Left ventricle myocardium inferior (tissue), 1 donor: ENCODE measurements at regions not wholly inside any gene's neighbourhood (a gene's known extent, or its start where the extent isn't known, plus 50 kb on each side); places are given as distances from the start of the nearest gene placed in this dataset.

Experiments
- DNase-seq: peaks from one replicate; pipeline ENCODE4 v3.0.0-alpha.2; 2020
- H3K27ac ChIP-seq: fragments of 200-600 bp; replicated peaks from 2 replicates; pipeline ENCODE4 v1.8.0; 2021
- H3K27me3 ChIP-seq: fragments of 200-600 bp; 2 replicates; pipeline ENCODE4 v1.8.0; 2021; ENCODE audit warnings: low read depth
- H3K36me3 ChIP-seq: fragments of 200-600 bp; 2 replicates; pipeline ENCODE4 v1.8.0; 2021
- H3K4me1 ChIP-seq: fragments of 200-600 bp; 2 replicates; pipeline ENCODE4 v1.8.0; 2021
- H3K4me3 ChIP-seq: fragments of 200-600 bp; 2 replicates; pipeline ENCODE4 v1.8.0; 2021; ENCODE audit warnings: mild to moderate bottlenecking, moderate library complexity
- H3K9me3 ChIP-seq: fragments of 200-600 bp; replicated peaks from 2 replicates; pipeline ENCODE4 v1.8.0; 2021
- intact Hi-C: fragments of 100-400 bp; cut with micrococcal nuclease; formaldehyde crosslinking; loops from one replicate; pipeline ENCODE4 v1.11.0; 2022
- TF ChIP-seq, protein P1 (sequence below): fragments of 200-600 bp; IDR thresholded peaks from 2 replicates; pipeline ENCODE4 v1.8.0; 2021; ENCODE audit warnings: antibody characterized with exemption, mild to moderate bottlenecking, borderline replicate concordance
- donor health status: DM: no; HTN: yes; CAD: no; lungs with severe emphysema.

- H3K36me3 ChIP-seq: no peaks in the 10 kb centered on the region
- peaks cover 13% of the 10 kb centered on the region for H3K4me1 ChIP-seq
- no peak for DNase-seq
- TF ChIP-seq, protein P1, sequence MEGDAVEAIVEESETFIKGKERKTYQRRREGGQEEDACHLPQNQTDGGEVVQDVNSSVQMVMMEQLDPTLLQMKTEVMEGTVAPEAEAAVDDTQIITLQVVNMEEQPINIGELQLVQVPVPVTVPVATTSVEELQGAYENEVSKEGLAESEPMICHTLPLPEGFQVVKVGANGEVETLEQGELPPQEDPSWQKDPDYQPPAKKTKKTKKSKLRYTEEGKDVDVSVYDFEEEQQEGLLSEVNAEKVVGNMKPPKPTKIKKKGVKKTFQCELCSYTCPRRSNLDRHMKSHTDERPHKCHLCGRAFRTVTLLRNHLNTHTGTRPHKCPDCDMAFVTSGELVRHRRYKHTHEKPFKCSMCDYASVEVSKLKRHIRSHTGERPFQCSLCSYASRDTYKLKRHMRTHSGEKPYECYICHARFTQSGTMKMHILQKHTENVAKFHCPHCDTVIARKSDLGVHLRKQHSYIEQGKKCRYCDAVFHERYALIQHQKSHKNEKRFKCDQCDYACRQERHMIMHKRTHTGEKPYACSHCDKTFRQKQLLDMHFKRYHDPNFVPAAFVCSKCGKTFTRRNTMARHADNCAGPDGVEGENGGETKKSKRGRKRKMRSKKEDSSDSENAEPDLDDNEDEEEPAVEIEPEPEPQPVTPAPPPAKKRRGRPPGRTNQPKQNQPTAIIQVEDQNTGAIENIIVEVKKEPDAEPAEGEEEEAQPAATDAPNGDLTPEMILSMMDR: no peak
- no peak overlapping the region for H3K27ac ChIP-seq
- H3K9me3 ChIP-seq: no peaks in the 10 kb centered on the region
- intact Hi-C loops: no loop called here
- H3K4me3 ChIP-seq: no peak overlapping the region
- H3K27me3 ChIP-seq: peaks cover 5% of the 10 kb centered on the region
These were observed 290.8 kb upstream of the PLXNA2 start for GRCh38 chr1:208534979-208535378.

DNA sequence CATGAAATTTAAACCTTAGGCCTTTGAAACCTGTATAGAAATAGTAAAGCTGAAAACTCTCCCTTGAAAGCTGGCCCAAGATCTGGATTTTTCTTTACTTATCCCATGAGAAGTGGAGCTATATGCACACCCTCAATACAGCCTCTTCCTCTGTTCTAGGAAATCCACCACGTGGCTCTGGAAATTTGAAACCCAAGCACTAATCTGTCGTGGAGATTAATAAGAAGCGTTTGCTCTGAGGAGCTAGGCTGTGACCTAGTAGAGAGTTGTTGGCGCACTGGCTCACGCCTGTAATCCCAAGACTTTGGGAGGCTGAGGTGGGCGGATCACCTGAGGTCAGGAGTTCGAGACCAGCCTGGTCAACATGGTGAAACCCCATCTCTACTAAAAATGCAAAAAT is 291.3 kb upstream of the PLXNA2 start:
- intact Hi-C loops: no loop called here
- no peaks in the 10 kb centered on the region for H3K36me3 ChIP-seq
- no peak overlapping the region for H3K27ac ChIP-seq
- peaks cover 13% of the 10 kb centered on the region for H3K4me1 ChIP-seq
- no peaks in the 10 kb centered on the region for H3K9me3 ChIP-seq
- DNase-seq: no peak
- TF ChIP-seq, protein P1: no peak
- H3K4me3 ChIP-seq: no peak overlapping the region
- H3K27me3 ChIP-seq: no peaks in the 10 kb centered on the region

- TF ChIP-seq, protein P1: no peak
- intact Hi-C loops: no loop called here
- Histone ChIP-seq H3K4me1 (peaks cover 13% of the 10 kb centered on the region), H3K27me3 (no peaks in the 10 kb centered on the region), H3K4me3 (no peak overlapping the region), H3K27ac (no peak overlapping the region), H3K9me3 (no peaks in the 10 kb centered on the region), H3K36me3 (no peaks in the 10 kb centered on the region)
- no peak for DNase-seq
These were observed 292.0 kb upstream of the PLXNA2 start for GRCh38 chr1:208536212-208536611.

DNA sequence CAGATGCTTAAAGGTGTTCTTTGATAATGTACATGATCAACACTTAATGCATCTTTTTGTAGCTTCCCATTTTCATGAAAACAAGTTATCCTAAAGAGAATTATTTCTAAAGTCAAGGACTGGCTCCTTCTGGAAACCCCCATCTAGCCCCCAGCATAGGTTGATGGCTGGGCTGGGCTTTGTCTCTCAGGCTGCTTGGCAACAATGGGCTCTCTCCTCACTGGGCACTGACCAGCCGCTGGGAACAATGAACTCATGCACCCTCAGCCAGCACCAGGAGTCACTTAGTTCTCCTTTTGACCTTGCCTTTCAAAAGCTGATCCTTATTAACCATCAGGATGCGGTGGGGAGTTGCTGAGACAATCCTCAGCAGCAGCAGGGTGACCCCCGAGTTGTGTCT is 293.0 kb upstream of the PLXNA2 start:
- Histone ChIP-seq H3K36me3 (no peaks in the 10 kb centered on the region), H3K27ac (no peak overlapping the region), H3K9me3 (no peaks in the 10 kb centered on the region), H3K27me3 (no peaks in the 10 kb centered on the region), H3K4me3 (no peak overlapping the region), H3K4me1 (peaks cover 13% of the 10 kb centered on the region)
- TF ChIP-seq, protein P1: no peak
- no peak for DNase-seq
- intact Hi-C loops: no loop called here

DNA sequence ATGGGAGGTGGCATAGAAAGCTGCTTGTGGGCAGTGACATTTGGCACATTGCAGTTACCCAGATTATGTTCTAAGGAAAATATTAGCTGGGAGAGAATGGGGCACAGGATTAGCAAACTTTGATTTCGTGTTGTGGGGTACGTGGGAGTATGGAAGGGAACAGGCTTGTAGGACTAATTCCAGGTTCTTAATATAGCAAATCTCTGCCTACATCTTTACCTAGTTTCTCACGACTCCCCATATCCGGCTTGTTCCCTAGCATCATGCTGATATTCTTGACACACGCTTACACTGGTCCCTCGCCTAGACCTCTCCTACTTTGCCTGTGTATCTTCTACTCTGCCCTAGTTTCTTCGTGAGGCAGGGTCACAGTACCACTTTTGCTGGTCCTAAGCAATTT is 293.9 kb upstream of the PLXNA2 start:
- TF ChIP-seq, protein P1: no peak
- no peaks in the 10 kb centered on the region for H3K9me3 ChIP-seq
- no peaks in the 10 kb centered on the region for H3K36me3 ChIP-seq
- no peak overlapping the region for H3K4me3 ChIP-seq
- peaks cover 13% of the 10 kb centered on the region for H3K4me1 ChIP-seq
- DNase-seq: no peak
- H3K27ac ChIP-seq: peak overlapping the region; percentile 14
- intact Hi-C loops: no loop called here
- H3K27me3 ChIP-seq: no peaks in the 10 kb centered on the region

GRCh38 chr1:208538587-208538986 is 294.4 kb upstream of the PLXNA2 start:
- DNase-seq: no peak
- peaks cover 13% of the 10 kb centered on the region for H3K4me1 ChIP-seq
- H3K27ac ChIP-seq: peak overlapping the region; percentile 48
- H3K36me3 ChIP-seq: no peaks in the 10 kb centered on the region
- TF ChIP-seq, protein P1: no peak
- intact Hi-C loops: no loop called here
- no peaks in the 10 kb centered on the region for H3K9me3 ChIP-seq
- H3K27me3 ChIP-seq: no peaks in the 10 kb centered on the region
- H3K4me3 ChIP-seq: no peak overlapping the region
